IMR-90 (cell line): ENCODE measurements at regions not wholly inside any gene's neighbourhood (a gene's known extent, or its start where the extent isn't known, plus 50 kb on each side); places are given as distances from the start of the nearest gene placed in this dataset.

ENCODE experiments used
- ATAC-seq: fragments of 200-7000 bp; cut with Tn5 transposase; 2 replicates; pipeline ENCODE4 v1.9.1; 2020; ENCODE audit warnings: low read depth, mild to moderate bottlenecking, moderate library complexity
- BruUV-seq: library from RNA; stranded (reverse); fragments of 400-500 nt; replicated peaks from 2 replicates; lab custom pipeline; 2021; lab: Mats Ljungman, UMichigan
- CTCF ChIA-PET: fragments of 300-600 bp; formaldehyde crosslinking; extraction: SDS; loops from one replicate; lab custom pipeline; 2021; ENCODE audit warnings: antibody characterized with exemption; lab: Yijun Ruan, JAX
- POLR2A ChIA-PET: fragments of 300-600 bp; sonication (Branson Sonifier 250); formaldehyde crosslinking; loops from one replicate; lab custom pipeline; 2022; ENCODE audit warnings: antibody characterized with exemption; ENCODE audit not compliant: unreplicated experiment; lab: Charles Lee
- DNase-seq: peaks from one replicate; pipeline ENCODE4 v3.0.0; 2013
- H2AFZ ChIP-seq: replicated peaks from 2 replicates; pipeline ENCODE3; 2013; ENCODE audit warnings: low read length, mild to moderate bottlenecking; ENCODE audit not compliant: poor library complexity
- H2AK5ac ChIP-seq: 2 replicates; pipeline ENCODE4 v1.6.1; 2013; ENCODE audit warnings: low read depth, low read length, inconsistent platforms
- H2AK9ac ChIP-seq: replicated peaks from 2 replicates; pipeline ENCODE3; 2013; ENCODE audit warnings: mild to moderate bottlenecking, low read depth, low read length, moderate library complexity; ENCODE audit not compliant: poor library complexity
- H2BK120ac ChIP-seq: 2 replicates; pipeline ENCODE4 v1.6.1; 2013; ENCODE audit warnings: low read depth, low read length, inconsistent platforms
- H2BK15ac ChIP-seq: 3 replicates; pipeline ENCODE4 v1.6.1; 2013; ENCODE audit warnings: low read depth, low read length, inconsistent platforms
- H2BK20ac ChIP-seq: 2 replicates; pipeline ENCODE4 v1.6.1; 2013; ENCODE audit warnings: low read depth, mild to moderate bottlenecking, inconsistent platforms, low read length, moderate library complexity
- H2BK5ac ChIP-seq: 2 replicates; pipeline ENCODE4 v1.6.1; 2013; ENCODE audit warnings: mild to moderate bottlenecking, low read depth, low read length, inconsistent platforms; ENCODE audit not compliant: poor library complexity, severe bottlenecking
- H3K14ac ChIP-seq: replicated peaks from 2 replicates; pipeline ENCODE4 v1.6.1; 2013; ENCODE audit warnings: low read depth, low read length, inconsistent platforms
- H3K18ac ChIP-seq: 2 replicates; pipeline ENCODE4 v1.6.1; 2013; ENCODE audit warnings: low read depth, low read length, control low read depth
- H3K23ac ChIP-seq: 2 replicates; pipeline ENCODE4 v1.6.1; 2013; ENCODE audit warnings: low read depth, low read length, inconsistent platforms
- H3K27ac ChIP-seq: 2 replicates; pipeline ENCODE4 v1.5.1; 2013; ENCODE audit warnings: mild to moderate bottlenecking, control low read depth, low read length; ENCODE audit not compliant: insufficient read depth
- H3K27me3 ChIP-seq: 2 replicates; pipeline ENCODE4 v1.6.1; 2013; ENCODE audit warnings: low read length; ENCODE audit not compliant: control insufficient read depth, insufficient read depth
- H3K36me3 ChIP-seq: 2 replicates; pipeline ENCODE4 v1.6.1; 2013; ENCODE audit warnings: low read length, mixed read lengths; ENCODE audit not compliant: control insufficient read depth, insufficient read depth
- H3K4ac ChIP-seq: 2 replicates; pipeline ENCODE4 v1.6.1; 2013; ENCODE audit warnings: low read depth, low read length, inconsistent platforms
- H3K4me1 ChIP-seq: 2 replicates; pipeline ENCODE4 v1.6.1; 2013; ENCODE audit warnings: low read length, mixed read lengths; ENCODE audit not compliant: control insufficient read depth, insufficient read depth
- H3K4me2 ChIP-seq: 2 replicates; pipeline ENCODE4 v1.6.1; 2013; ENCODE audit warnings: low read depth, mild to moderate bottlenecking, control low read depth, low read length, moderate library complexity
- H3K4me3 ChIP-seq: 2 replicates; pipeline ENCODE4 v1.5.1; 2013; ENCODE audit warnings: low read depth, mild to moderate bottlenecking, control low read depth, low read length, moderate library complexity; ENCODE audit not compliant: insufficient read depth
- H3K56ac ChIP-seq: 2 replicates; pipeline ENCODE4 v1.6.1; 2013; ENCODE audit warnings: low read length, inconsistent platforms; ENCODE audit not compliant: insufficient read depth; ENCODE audit errors: extremely low read depth
- H3K79me1 ChIP-seq, 2 experiments: 2 replicates each; pipeline ENCODE4 v1.6.1; 2013; ENCODE audit warnings: low read length in 2 of 2, inconsistent platforms in 1 of 2, low read depth in 1 of 2
- H3K9ac ChIP-seq: 2 replicates; pipeline ENCODE4 v1.6.1; 2013; ENCODE audit warnings: low read depth, low read length, control low read depth
- H3K9me1 ChIP-seq: 2 replicates; pipeline ENCODE4 v1.6.1; 2013; ENCODE audit warnings: low read length, inconsistent platforms; ENCODE audit not compliant: insufficient read depth
- H3K9me3 ChIP-seq: 2 replicates; pipeline ENCODE4 v1.6.1; 2013; ENCODE audit warnings: low read length; ENCODE audit not compliant: control insufficient read depth, insufficient read depth
- H4K20me1 ChIP-seq: 2 replicates; pipeline ENCODE4 v1.6.1; 2013; ENCODE audit warnings: low read length, inconsistent platforms; ENCODE audit not compliant: insufficient read depth
- H4K5ac ChIP-seq: 2 replicates; pipeline ENCODE4 v1.6.1; 2013; ENCODE audit warnings: mild to moderate bottlenecking, low read depth, low read length, control low read depth
- H4K8ac ChIP-seq, 2 experiments: 2 replicates each; pipeline ENCODE4 v1.6.1; 2013; ENCODE audit warnings: low read depth in 2 of 2, low read length in 2 of 2, control low read depth in 1 of 2, inconsistent platforms in 1 of 2
- H4K91ac ChIP-seq: 2 replicates; pipeline ENCODE4 v1.6.1; 2013; ENCODE audit warnings: low read depth, low read length, inconsistent platforms; ENCODE audit not compliant: insufficient read depth
- BHLHE40 ChIP-seq: fragments of 150-350 bp; IDR thresholded peaks from 2 replicates; pipeline ENCODE4 v1.6.1; 2016; ENCODE audit warnings: mild to moderate bottlenecking, low read depth, low read length
- CHD1 ChIP-seq: IDR thresholded peaks from 2 replicates; pipeline ENCODE4 v1.6.1; 2012; ENCODE audit warnings: low read depth, low read length, improper control_type of control experiment
- ELK1 ChIP-seq: fragments of 150-350 bp; IDR thresholded peaks from 2 replicates; pipeline ENCODE4 v1.6.1; 2016; ENCODE audit warnings: low read depth, mild to moderate bottlenecking, low read length, moderate library complexity, borderline replicate concordance
- FOS ChIP-seq: fragments of 150-350 bp; IDR thresholded peaks from 2 replicates; pipeline ENCODE4 v1.6.1; 2016; ENCODE audit warnings: low read depth, low read length
- MAFK ChIP-seq: IDR thresholded peaks from 2 replicates; pipeline ENCODE4 v1.6.1; 2012; ENCODE audit warnings: low read depth, low read length, improper control_type of control experiment
- MAZ ChIP-seq: IDR thresholded peaks from 2 replicates; pipeline ENCODE4 v1.6.1; 2012; ENCODE audit warnings: low read depth, mild to moderate bottlenecking, low read length, improper control_type of control experiment, moderate library complexity, borderline replicate concordance
- NFE2L2 ChIP-seq: fragments of 150-350 bp; IDR thresholded peaks from 2 replicates; pipeline ENCODE4 v1.6.1; 2016; ENCODE audit warnings: low read depth, mild to moderate bottlenecking, low read length
- POLR2A ChIP-seq: IDR thresholded peaks from 2 replicates; pipeline ENCODE4 v1.6.1; 2012; ENCODE audit warnings: mild to moderate bottlenecking, low read depth, low read length
- RAD21 ChIP-seq: IDR thresholded peaks from 2 replicates; pipeline ENCODE4 v1.6.1; 2012; ENCODE audit warnings: low read length, improper control_type of control experiment
- RCOR1 ChIP-seq: IDR thresholded peaks from 2 replicates; pipeline ENCODE4 v1.6.1; 2012; ENCODE audit warnings: mild to moderate bottlenecking, low read length, improper control_type of control experiment; ENCODE audit not compliant: insufficient replicate concordance
- RFX5 ChIP-seq: IDR thresholded peaks from 2 replicates; pipeline ENCODE4 v1.8.0; 2012; ENCODE audit warnings: low read depth, mild to moderate bottlenecking, low read length, moderate library complexity
- SMC3 ChIP-seq: fragments of 150-350 bp; IDR thresholded peaks from 2 replicates; pipeline ENCODE4 v1.6.1; 2016; ENCODE audit warnings: low read depth, mild to moderate bottlenecking, antibody characterized with exemption, low read length, moderate library complexity
- USF2 ChIP-seq: fragments of 150-350 bp; IDR thresholded peaks from 2 replicates; pipeline ENCODE4 v1.6.1; 2017; ENCODE audit warnings: mild to moderate bottlenecking, antibody characterized with exemption, low read length, low read depth
- WGBS, 2 experiments: methylation state at CpG; one replicate each; pipeline versions ENCODE4 v1.1.5 to v1.1.7; 2013; ENCODE audit warnings: missing lambda C conversion rate in 2 of 2; ENCODE audit not compliant: insufficient read length in 1 of 2; ENCODE audit errors: extremely low coverage in 2 of 2; 5-methylcytosine and 5-hydroxymethylcytosine counted together
- dilution Hi-C: fragments of 300-500 bp; cut with HindIII; formaldehyde crosslinking; loops from one replicate; pipeline ENCODE4 v1.14.3; 2018; ENCODE audit warnings: low sequenced_read_pairs; ENCODE audit not compliant: unreplicated experiment
- in situ Hi-C: fragments of 300-500 bp; cut with MboI; formaldehyde crosslinking; loops from 3 replicates; pipeline ENCODE4 v1.14.3; 2019; ENCODE audit warnings: low sequenced_read_pairs, inconsistent platforms, mixed read lengths
- intact Hi-C: fragments of 100-400 bp; cut with micrococcal nuclease; formaldehyde crosslinking; loops from 2 replicates; pipeline ENCODE4 v1.10.0; 2022

- Histone ChIP-seq H2BK5ac (no peak overlapping the region), H3K56ac (no peak overlapping the region), H3K9ac (no peak overlapping the region), H2BK120ac (no peak overlapping the region), H4K91ac (no peak overlapping the region), H3K14ac (no peak overlapping the region), H2BK20ac (no peak overlapping the region), H3K9me3 (peaks cover 42% of the 10 kb centered on the region), H3K79me1 (no peaks in the 10 kb centered on the region), H3K18ac (no peak overlapping the region), H3K36me3 (no peaks in the 10 kb centered on the region), H3K23ac (no peak overlapping the region), H3K9me1 (no peaks in the 10 kb centered on the region), H3K4me1 (no peaks in the 10 kb centered on the region), H2AFZ (no peak overlapping the region), H2BK15ac (no peak overlapping the region), H2AK5ac (no peak overlapping the region), H3K4me3 (no peak overlapping the region), H4K5ac (no peak overlapping the region), H3K4ac (no peak overlapping the region), H3K4me2 (no peak overlapping the region), H3K27ac (no peak overlapping the region), H3K27me3 (no peaks in the 10 kb centered on the region), H4K8ac (no peak overlapping the region), H4K20me1 (no peaks in the 10 kb centered on the region), H2AK9ac (no peak overlapping the region)
- no peak for DNase-seq
- in situ Hi-C loops (no loop called here), dilution Hi-C loops (no loop called here), intact Hi-C loops (no loop called here)
- no TSS peak for BruUV-seq
- 60% methylated on average over 2 of the region's 12 CpGs; no CpG with 5 or more reads in 1 of the 2 experiments for WGBS, 2 experiments
- ATAC-seq = no peak
- CTCF ChIA-PET = no interaction called here
- TF ChIP-seq FOS (no peak), CHD1 (no peak), RFX5 (no peak), RCOR1 (no peak), POLR2A (no peak), USF2 (no peak), MAFK (no peak), ELK1 (no peak), RAD21 (no peak), MAZ (no peak), BHLHE40 (no peak), NFE2L2 (no peak), SMC3 (no peak)
- POLR2A ChIA-PET = no interaction called here
Observed at GRCh38 chr10:123399276-123399839, 245.2 kb downstream of the BUB3 start.
